ENCODE measurements at regions not wholly inside any gene's neighbourhood (a gene's known extent, or its start where the extent isn't known, plus 50 kb on each side); places are given as distances from the start of the nearest gene placed in this dataset.

DNA sequence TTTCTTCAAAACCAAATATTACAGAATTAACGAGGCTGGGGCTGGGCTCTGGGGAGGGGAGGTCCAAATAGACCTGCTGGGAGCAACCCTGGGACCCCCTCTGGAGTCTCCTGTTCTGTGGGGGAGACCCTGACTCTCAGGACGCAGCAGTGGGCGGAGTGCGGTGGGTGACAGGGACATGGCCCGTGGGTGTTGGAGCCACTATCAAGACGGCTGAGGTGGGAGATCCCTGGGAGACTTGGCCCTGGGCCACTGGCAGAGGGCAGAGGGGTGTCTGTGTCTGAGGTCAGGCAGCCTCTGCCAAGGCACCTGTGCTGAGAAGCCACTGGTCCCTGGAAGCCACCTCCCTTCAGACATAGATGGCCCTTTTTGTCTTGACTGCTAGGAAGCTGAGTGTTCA is 79.5 kb upstream of the CTDP1 start (continued):
- no peak for TF ChIP-seq TAF1 (conservative IDR thresholded peaks at IDR 0.05)

- H3K9me3 ChIP-seq (ENCODE audit: control insufficient read depth in 4 of 4, low read length in 3 of 4) = peaks cover 0 to 4% (median 0%) of the 10 kb centered on the region in 4 donors
- 48% methylated on average over 2 of the region's 2 CpGs for WGBS
- no peak overlapping the region for H3K9ac ChIP-seq (ENCODE audit: low read depth in 1 of 2, low read length in 2 of 2)
- H3K4me3 ChIP-seq (ENCODE audit: low read depth in 1 of 3, low read length in 3 of 3) = no peak overlapping the region
- TF ChIP-seq MAX (IDR thresholded peaks at IDR 0.05) (no peak), FOXA1 (IDR thresholded peaks at IDR 0.05) (no peak), SP1 (IDR thresholded peaks at IDR 0.05) (no peak), JUND (IDR thresholded peaks at IDR 0.05) (no peak), TAF1 (conservative IDR thresholded peaks at IDR 0.05) (no peak), RAD21 (IDR thresholded peaks at IDR 0.05) (no peak), CTCF (IDR thresholded peaks at IDR 0.05; ENCODE audit: low read depth, low read length, missing input control) (no peak), RXRA (IDR thresholded peaks at IDR 0.05) (no peak), HNF4A (conservative IDR thresholded peaks at IDR 0.05) (no peak), EGR1 (IDR thresholded peaks at IDR 0.05; ENCODE audit: low read depth in 2 of 2) (no peak), HNF4G (IDR thresholded peaks at IDR 0.05) (no peak), FOXA2 (IDR thresholded peaks at IDR 0.05) (no peak)
- TF ChIP-seq, protein P1, sequence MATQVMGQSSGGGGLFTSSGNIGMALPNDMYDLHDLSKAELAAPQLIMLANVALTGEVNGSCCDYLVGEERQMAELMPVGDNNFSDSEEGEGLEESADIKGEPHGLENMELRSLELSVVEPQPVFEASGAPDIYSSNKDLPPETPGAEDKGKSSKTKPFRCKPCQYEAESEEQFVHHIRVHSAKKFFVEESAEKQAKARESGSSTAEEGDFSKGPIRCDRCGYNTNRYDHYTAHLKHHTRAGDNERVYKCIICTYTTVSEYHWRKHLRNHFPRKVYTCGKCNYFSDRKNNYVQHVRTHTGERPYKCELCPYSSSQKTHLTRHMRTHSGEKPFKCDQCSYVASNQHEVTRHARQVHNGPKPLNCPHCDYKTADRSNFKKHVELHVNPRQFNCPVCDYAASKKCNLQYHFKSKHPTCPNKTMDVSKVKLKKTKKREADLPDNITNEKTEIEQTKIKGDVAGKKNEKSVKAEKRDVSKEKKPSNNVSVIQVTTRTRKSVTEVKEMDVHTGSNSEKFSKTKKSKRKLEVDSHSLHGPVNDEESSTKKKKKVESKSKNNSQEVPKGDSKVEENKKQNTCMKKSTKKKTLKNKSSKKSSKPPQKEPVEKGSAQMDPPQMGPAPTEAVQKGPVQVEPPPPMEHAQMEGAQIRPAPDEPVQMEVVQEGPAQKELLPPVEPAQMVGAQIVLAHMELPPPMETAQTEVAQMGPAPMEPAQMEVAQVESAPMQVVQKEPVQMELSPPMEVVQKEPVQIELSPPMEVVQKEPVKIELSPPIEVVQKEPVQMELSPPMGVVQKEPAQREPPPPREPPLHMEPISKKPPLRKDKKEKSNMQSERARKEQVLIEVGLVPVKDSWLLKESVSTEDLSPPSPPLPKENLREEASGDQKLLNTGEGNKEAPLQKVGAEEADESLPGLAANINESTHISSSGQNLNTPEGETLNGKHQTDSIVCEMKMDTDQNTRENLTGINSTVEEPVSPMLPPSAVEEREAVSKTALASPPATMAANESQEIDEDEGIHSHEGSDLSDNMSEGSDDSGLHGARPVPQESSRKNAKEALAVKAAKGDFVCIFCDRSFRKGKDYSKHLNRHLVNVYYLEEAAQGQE (IDR thresholded peaks at IDR 0.05) = no peak
- DNase-seq (ENCODE audit: low spot score) = no peak
- no peaks in the 10 kb centered on the region for H3K4me1 ChIP-seq (ENCODE audit: control insufficient read depth in 4 of 4, insufficient read depth in 4 of 4, low read length in 3 of 4)
- no peaks in the 10 kb centered on the region for H3K36me3 ChIP-seq (ENCODE audit: control insufficient read depth in 4 of 4, insufficient read depth in 3 of 4, low read depth in 1 of 4, low read length in 3 of 4)
- no peak overlapping the region for H3K27ac ChIP-seq (ENCODE audit: low read depth in 1 of 2, low read length in 2 of 2)
- peaks cover 0 to 7% (median 0%) of the 10 kb centered on the region in 4 donors for H3K27me3 ChIP-seq (ENCODE audit: control insufficient read depth in 4 of 4, insufficient read depth in 4 of 4, low read length in 3 of 4)
Measured at GRCh38 chr18:79600596-79600995, 79.0 kb upstream of the CTDP1 start.

- no peak for DNase-seq (ENCODE audit: low spot score)
Measured at GRCh38 chr18:79601234-79601633, 78.4 kb upstream of the CTDP1 start.

More at GRCh38 chr18:79601234-79601633, 78.4 kb upstream of the CTDP1 start:
- no peaks in the 10 kb centered on the region for H3K4me1 ChIP-seq (ENCODE audit: control insufficient read depth in 4 of 4, insufficient read depth in 4 of 4, low read length in 3 of 4)
- H3K36me3 ChIP-seq (ENCODE audit: control insufficient read depth in 4 of 4, insufficient read depth in 3 of 4, low read depth in 1 of 4, low read length in 3 of 4) = no peaks in the 10 kb centered on the region
- H3K27ac ChIP-seq (ENCODE audit: low read depth in 1 of 2, low read length in 2 of 2) = no peak overlapping the region
- peaks cover 0 to 3% (median 0%) of the 10 kb centered on the region in 4 donors for H3K27me3 ChIP-seq (ENCODE audit: control insufficient read depth in 4 of 4, insufficient read depth in 4 of 4, low read length in 3 of 4)
- no peak overlapping the region for H3K9ac ChIP-seq (ENCODE audit: low read depth in 1 of 2, low read length in 2 of 2)
- H3K9me3 ChIP-seq (ENCODE audit: control insufficient read depth in 4 of 4, low read length in 3 of 4) = peaks cover 0 to under 1% (median 0%) of the 10 kb centered on the region in 4 donors
- no peak for TF ChIP-seq ATF3 (IDR thresholded peaks at IDR 0.05)
- peak; percentile 50 for TF ChIP-seq NR2F2 (IDR thresholded peaks at IDR 0.05)
- no peak for TF ChIP-seq YY1 (IDR thresholded peaks at IDR 0.05)
- no peak for TF ChIP-seq FOXA1 (IDR thresholded peaks at IDR 0.05)
- no peak overlapping the region for H3K4me3 ChIP-seq (ENCODE audit: low read depth in 1 of 3, low read length in 3 of 3)
- WGBS = 29% methylated on average over 8 of the region's 8 CpGs

Measured in liver (tissue), 8 donors.